ENCODE measurements at regions not wholly inside any gene's neighbourhood (a gene's known extent, or its start where the extent isn't known, plus 50 kb on each side); places are given as distances from the start of the nearest gene placed in this dataset.

DNA sequence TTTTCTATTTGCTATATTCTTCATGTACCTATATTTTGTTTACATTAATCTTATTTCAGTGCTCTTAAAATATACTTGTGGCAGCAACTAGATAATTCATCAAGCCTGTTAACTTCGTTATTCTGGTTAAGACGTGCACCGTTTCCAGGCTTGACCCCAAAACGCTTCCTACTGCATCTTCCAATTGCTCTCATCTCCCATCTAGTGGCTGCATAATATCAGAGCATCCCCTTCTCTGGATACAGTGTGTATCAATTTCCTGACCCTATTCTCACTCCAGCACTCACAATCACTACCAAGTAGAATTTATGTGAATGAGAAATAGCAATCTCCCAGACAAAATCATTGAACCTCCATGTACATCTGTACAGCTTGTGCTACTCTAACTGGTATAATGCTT, 1280.3 kb upstream of the B3GALT2 start:
- Mint-ChIP-seq H3K27ac (no peak overlapping the region), H3K9me3 (no peaks in the 10 kb centered on the region), H3K27me3 (ENCODE audit: low read depth) (no peaks in the 10 kb centered on the region), H3K36me3 (ENCODE audit: low read depth) (no peaks in the 10 kb centered on the region), H3K4me1 (no peaks in the 10 kb centered on the region), H3K4me3 (no peak overlapping the region)
- TF ChIP-seq, protein P1, sequence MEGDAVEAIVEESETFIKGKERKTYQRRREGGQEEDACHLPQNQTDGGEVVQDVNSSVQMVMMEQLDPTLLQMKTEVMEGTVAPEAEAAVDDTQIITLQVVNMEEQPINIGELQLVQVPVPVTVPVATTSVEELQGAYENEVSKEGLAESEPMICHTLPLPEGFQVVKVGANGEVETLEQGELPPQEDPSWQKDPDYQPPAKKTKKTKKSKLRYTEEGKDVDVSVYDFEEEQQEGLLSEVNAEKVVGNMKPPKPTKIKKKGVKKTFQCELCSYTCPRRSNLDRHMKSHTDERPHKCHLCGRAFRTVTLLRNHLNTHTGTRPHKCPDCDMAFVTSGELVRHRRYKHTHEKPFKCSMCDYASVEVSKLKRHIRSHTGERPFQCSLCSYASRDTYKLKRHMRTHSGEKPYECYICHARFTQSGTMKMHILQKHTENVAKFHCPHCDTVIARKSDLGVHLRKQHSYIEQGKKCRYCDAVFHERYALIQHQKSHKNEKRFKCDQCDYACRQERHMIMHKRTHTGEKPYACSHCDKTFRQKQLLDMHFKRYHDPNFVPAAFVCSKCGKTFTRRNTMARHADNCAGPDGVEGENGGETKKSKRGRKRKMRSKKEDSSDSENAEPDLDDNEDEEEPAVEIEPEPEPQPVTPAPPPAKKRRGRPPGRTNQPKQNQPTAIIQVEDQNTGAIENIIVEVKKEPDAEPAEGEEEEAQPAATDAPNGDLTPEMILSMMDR (IDR thresholded peaks at IDR 0.05; ENCODE audit: unreplicated experiment in 3 of 3) = no peak

DNA sequence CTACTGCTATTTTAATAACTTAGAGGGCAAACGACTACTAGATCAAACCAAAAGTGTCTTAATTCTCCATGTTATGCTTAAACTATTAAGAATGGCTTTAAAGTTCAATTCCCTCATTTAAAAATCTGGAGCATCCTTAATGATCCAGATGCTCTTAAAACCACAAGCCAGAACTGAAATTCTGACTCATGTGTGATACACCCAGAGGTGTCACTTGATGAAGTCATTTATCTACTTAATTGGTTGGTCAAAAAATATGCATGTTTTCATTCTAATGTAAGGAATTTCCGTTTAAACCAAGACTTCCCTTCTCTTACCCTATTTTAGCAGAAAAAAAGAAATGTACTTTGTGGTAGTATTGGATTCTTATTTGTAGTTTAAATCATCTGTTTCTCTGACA, 1261.2 kb upstream of the B3GALT2 start:
- no peak overlapping the region for H3K27ac Mint-ChIP-seq

DNA sequence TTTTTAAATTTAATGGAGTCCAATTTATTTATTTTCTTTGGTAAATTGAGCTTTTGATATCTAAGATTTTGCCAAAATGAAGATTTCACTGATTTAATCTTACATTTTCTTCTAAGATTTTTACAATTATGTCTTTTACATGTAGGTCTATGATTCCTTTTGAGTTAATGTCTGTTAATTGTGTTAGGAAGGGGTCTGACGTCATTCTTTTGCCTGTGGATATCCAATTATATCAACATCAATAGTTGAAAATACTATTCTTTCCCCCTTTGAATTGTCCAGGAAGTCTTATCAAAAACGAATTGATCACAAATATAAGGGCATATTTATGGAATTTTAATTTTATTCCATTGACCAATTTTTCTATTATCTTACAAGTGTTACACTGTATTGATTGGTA, 1258.8 kb upstream of the B3GALT2 start:
- no peak overlapping the region for H3K4me3 Mint-ChIP-seq
- H3K27me3 Mint-ChIP-seq (ENCODE audit: low read depth) = no peaks in the 10 kb centered on the region
- no peaks in the 10 kb centered on the region for H3K36me3 Mint-ChIP-seq (ENCODE audit: low read depth)
- H3K27ac Mint-ChIP-seq = no peak overlapping the region
- no peaks in the 10 kb centered on the region for H3K4me1 Mint-ChIP-seq
- TF ChIP-seq, protein P1 (IDR thresholded peaks at IDR 0.05; ENCODE audit: unreplicated experiment in 3 of 3) = no peak
- H3K9me3 Mint-ChIP-seq = no peaks in the 10 kb centered on the region

More for the DNA sequence above, 1261.2 kb upstream of the B3GALT2 start:
- H3K4me3 Mint-ChIP-seq = no peak overlapping the region
- H3K4me1 Mint-ChIP-seq = no peaks in the 10 kb centered on the region
- no peaks in the 10 kb centered on the region for H3K9me3 Mint-ChIP-seq
- no peaks in the 10 kb centered on the region for H3K27me3 Mint-ChIP-seq (ENCODE audit: low read depth)
- TF ChIP-seq, protein P1 (IDR thresholded peaks at IDR 0.05; ENCODE audit: unreplicated experiment in 3 of 3) = no peak
- no peaks in the 10 kb centered on the region for H3K36me3 Mint-ChIP-seq (ENCODE audit: low read depth)

DNA sequence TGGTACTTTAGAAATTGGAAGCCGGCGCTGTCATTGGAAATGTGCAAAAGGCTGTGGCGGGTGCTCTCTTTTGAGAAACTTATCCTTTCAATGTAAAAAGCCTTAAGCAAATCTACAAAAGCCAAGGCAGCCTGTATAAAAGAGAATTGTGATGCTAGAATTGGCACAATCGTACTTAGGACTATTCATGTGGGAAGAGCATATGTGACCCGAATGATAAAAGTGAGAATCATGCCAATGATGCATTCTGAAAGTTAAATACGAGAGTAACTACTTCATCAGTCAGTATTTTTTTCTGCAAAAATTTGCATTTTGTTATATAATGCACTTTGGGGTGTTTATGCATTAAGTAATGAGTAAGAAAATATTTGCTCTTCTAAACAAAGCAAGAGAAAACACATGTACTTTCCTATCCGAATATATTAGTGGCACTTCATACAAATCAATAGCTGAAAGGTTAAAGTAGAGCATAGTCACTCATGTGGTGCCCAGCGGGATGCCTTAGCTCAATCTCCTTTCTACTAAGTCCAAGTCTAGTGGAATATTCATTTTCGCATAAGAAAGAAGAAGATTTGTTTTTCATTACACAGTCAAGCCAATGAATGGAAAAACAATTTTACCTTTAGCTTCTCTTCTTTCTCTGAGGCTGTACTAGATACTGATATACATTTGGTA, 1256.6 kb upstream of the B3GALT2 start:
- H3K4me1 Mint-ChIP-seq = no peaks in the 10 kb centered on the region
- no peak overlapping the region for H3K4me3 Mint-ChIP-seq
- H3K27ac Mint-ChIP-seq = no peak overlapping the region
- no peaks in the 10 kb centered on the region for H3K9me3 Mint-ChIP-seq
- no peaks in the 10 kb centered on the region for H3K27me3 Mint-ChIP-seq (ENCODE audit: low read depth)
- no peaks in the 10 kb centered on the region for H3K36me3 Mint-ChIP-seq (ENCODE audit: low read depth)
- TF ChIP-seq, protein P1 (IDR thresholded peaks at IDR 0.05; ENCODE audit: unreplicated experiment in 3 of 3) = no peak

DNA sequence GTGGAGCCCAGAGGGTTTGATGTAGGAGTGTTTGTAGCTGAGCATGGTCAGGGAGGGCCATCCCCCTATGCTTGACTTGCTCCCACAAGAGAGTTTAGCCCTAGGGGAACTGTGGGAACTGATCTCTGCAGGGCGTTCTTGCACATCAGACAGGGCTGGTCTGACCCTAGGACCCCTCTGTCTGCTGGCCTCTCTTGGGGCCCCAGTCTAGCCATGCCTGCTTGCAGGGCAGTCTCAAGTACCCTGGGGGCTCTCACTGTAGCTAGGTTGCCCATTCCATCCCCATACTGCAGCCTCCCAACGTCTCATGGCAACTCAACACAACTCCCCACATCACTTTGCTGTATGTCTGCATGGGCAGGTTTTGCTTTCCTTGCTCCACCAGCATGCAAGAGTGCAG, 1250.7 kb upstream of the B3GALT2 start:
- Mint-ChIP-seq H3K27ac (no peak overlapping the region), H3K36me3 (ENCODE audit: low read depth) (no peaks in the 10 kb centered on the region), H3K4me1 (no peaks in the 10 kb centered on the region), H3K27me3 (ENCODE audit: low read depth) (no peaks in the 10 kb centered on the region), H3K9me3 (peaks cover 3% of the 10 kb centered on the region), H3K4me3 (no peak overlapping the region)
- TF ChIP-seq, protein P1 (IDR thresholded peaks at IDR 0.05; ENCODE audit: unreplicated experiment in 3 of 3) = no peak

DNA sequence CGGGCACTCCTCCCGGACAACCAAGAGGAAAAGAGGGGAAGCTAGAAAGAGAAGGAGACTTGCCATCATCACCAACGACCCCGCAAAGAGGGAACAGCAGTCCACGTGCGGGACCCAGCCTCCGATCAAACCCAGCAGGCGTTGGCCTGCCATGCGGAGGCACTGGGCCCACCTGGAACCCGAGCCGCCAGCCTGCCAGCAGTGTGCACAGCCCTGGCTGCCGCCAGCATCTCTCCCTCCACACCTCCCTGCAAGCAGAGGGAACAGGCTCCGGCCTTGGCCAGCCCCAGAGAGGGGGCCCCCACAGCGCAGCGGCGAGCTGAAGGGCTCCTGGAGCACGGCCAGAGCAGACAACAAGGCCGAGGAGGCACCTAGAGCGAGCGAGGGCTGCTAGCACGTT, 1244.7 kb upstream of the B3GALT2 start:
- Mint-ChIP-seq H3K9me3 (peaks cover 2% of the 10 kb centered on the region), H3K36me3 (ENCODE audit: low read depth) (no peaks in the 10 kb centered on the region)

More for the DNA sequence above, 1244.7 kb upstream of the B3GALT2 start:
- H3K27ac Mint-ChIP-seq = no peak overlapping the region
- H3K4me3 Mint-ChIP-seq = no peak overlapping the region
- H3K27me3 Mint-ChIP-seq (ENCODE audit: low read depth) = no peaks in the 10 kb centered on the region
- TF ChIP-seq, protein P1 (IDR thresholded peaks at IDR 0.05; ENCODE audit: unreplicated experiment in 3 of 3) = no peak
- no peaks in the 10 kb centered on the region for H3K4me1 Mint-ChIP-seq
